K562 (cell line): ENCODE measurements at regions not wholly inside any gene's neighbourhood (a gene's known extent, or its start where the extent isn't known, plus 50 kb on each side); places are given as distances from the start of the nearest gene placed in this dataset.

Experiments used
- CEBPG ChIP-seq, 3 experiments: fragments of 200-800 bp in 1 of 3; sonication (Bioruptor generic) in 1 of 3; sonication (generic) in 1 of 3; formaldehyde crosslinking in 1 of 3; IDR thresholded peaks in 2 of 3; conservative IDR thresholded peaks in 1 of 3; 2 replicates each; pipeline versions ENCODE4 v1.6.1 to v1.8.0; 2016 to 2022; ENCODE audit warnings: missing compliant biosample characterization in 2 of 3, missing genetic modification characterization in 2 of 3, mild to moderate bottlenecking in 1 of 3, missing genetic modification reagents in 1 of 3
- EP300 ChIP-seq: IDR thresholded peaks from 2 replicates; pipeline ENCODE4 v1.6.1; 2012; ENCODE audit warnings: low read length, improper control_type of control experiment
- ERF ChIP-seq: fragments of 450-650 bp; formaldehyde crosslinking; IDR thresholded peaks from 2 replicates; pipeline ENCODE4 v1.4.0; 2020; ENCODE audit warnings: mild to moderate bottlenecking, mixed read lengths
- GABPA ChIP-seq: fragments of 200-800 bp; sonication (Bioruptor generic); conservative IDR thresholded peaks from 2 replicates; pipeline ENCODE4 v1.6.1; 2016; ENCODE audit warnings: low read depth, missing genetic modification characterization, missing compliant biosample characterization
- MAFK ChIP-seq: IDR thresholded peaks from 2 replicates; pipeline ENCODE4 v1.6.1; 2011; ENCODE audit warnings: low read length, improper control_type of control experiment
- POLR2A ChIP-seq: fragments of 450-650 bp; conservative IDR thresholded peaks from 2 replicates; pipeline ENCODE4 v1.6.1; 2016
- SMC3 ChIP-seq: conservative IDR thresholded peaks from 2 replicates; pipeline ENCODE4 v1.6.1; 2011; ENCODE audit warnings: low read depth, low read length, improper control_type of control experiment; ENCODE audit not compliant: insufficient read depth
- SP2 ChIP-seq: IDR thresholded peaks from 2 replicates; pipeline ENCODE4 v1.6.1; 2011; ENCODE audit warnings: mild to moderate bottlenecking, low read depth, low read length, moderate library complexity; ENCODE audit not compliant: poor library complexity, severe bottlenecking; ENCODE audit errors: extremely low read depth
- SRF ChIP-seq, 2 experiments: fragments of 250-450, 450-650 bp in 1 of 2; sonication (Bioruptor Pico) in 1 of 2; sonication (generic) in 1 of 2; formaldehyde crosslinking; IDR thresholded peaks; 2 replicates each; pipeline versions ENCODE4 v1.5.0 to v1.5.1; 2020 to 2022; ENCODE audit warnings: mild to moderate bottlenecking in 1 of 2, missing genetic modification reagents in 1 of 2
- U2AF2 ChIP-seq: fragments of 200-400 bp; formaldehyde crosslinking; optimal IDR thresholded peaks from 2 replicates; pipeline ENCODE3; 2017; ENCODE audit warnings: low read depth, mild to moderate bottlenecking, low read length
- ZBTB1 ChIP-seq: sonication (generic); formaldehyde crosslinking; IDR thresholded peaks from 2 replicates; pipeline ENCODE4 v1.8.1; 2023; ENCODE audit warnings: missing genetic modification reagents, low read depth, mild to moderate bottlenecking, borderline replicate concordance
- ZBTB2 ChIP-seq: fragments of 450-650 bp; IDR thresholded peaks from 2 replicates; pipeline ENCODE4 v1.6.1; 2016; ENCODE audit warnings: antibody characterized with exemption
- ZNF217 ChIP-seq: sonication (generic); formaldehyde crosslinking; IDR thresholded peaks from 2 replicates; pipeline ENCODE4 v1.8.0; 2022; ENCODE audit warnings: mild to moderate bottlenecking, missing genetic modification reagents

- TF ChIP-seq SMC3 (no peak), EP300 (no peak), ZBTB2 (no peak), ZNF217 (CRISPR knock-in tag) (no peak), GABPA (tag) (no peak), SRF (CRISPR knock-in tag; IDR thresholded peaks at IDR 0.05) (no peak), POLR2A (no peak), MAFK (no peak), SP2 (no peak), ZBTB1 (CRISPR knock-in tag) (no peak), CEBPG (CRISPR knock-in tag; IDR thresholded peaks at IDR 0.05) (no peak), CEBPG (tag; conservative IDR thresholded peaks at IDR 0.05 in 1 of 2, IDR thresholded peaks at IDR 0.05 in 1 of 2) (no peak), U2AF2 (no peak), ERF (CRISPR knock-in tag) (no peak)
Measured at GRCh38 chr12:105729181-105729771, 398.8 kb downstream of the C12orf75 start.
